HG02938 (cell line): ENCODE measurements at regions not wholly inside any gene's neighbourhood (a gene's known extent, or its start where the extent isn't known, plus 50 kb on each side); places are given as distances from the start of the nearest gene placed in this dataset.
"Not testable (repeated sequence)": the region's sequence is repeated elsewhere in the genome, so short reads cannot be mapped to it uniquely, and the experiment has no call there.

Experiments
- ATAC-seq: cut with Tn5 transposase; IDR thresholded peaks from one replicate; pipeline ENCODE4 v1.9.1; 2021; ENCODE audit warnings: mild to moderate bottlenecking, moderate library complexity; ENCODE audit not compliant: unreplicated experiment

- no peak for ATAC-seq
Measured at GRCh38 chr7:121623130-121623872, 227.2 kb upstream of the FAM3C start.

- ATAC-seq = no peak
Measured at GRCh38 chr7:121621937-121622336, 225.8 kb upstream of the FAM3C start.

- ATAC-seq = no peak
Measured at GRCh38 chr7:121620953-121621606, 225.0 kb upstream of the FAM3C start.

GRCh38 chr7:121620206-121620605 lies 224.1 kb upstream of the FAM3C start:
- ATAC-seq = no peak

GRCh38 chr7:121618182-121618581 lies 222.1 kb upstream of the FAM3C start:
- ATAC-seq = no peak

- no peak for ATAC-seq
Measured at GRCh38 chr7:121610243-121610642, 214.1 kb upstream of the FAM3C start.

GRCh38 chr7:121609208-121609607 lies 213.1 kb upstream of the FAM3C start:
- no peak for ATAC-seq

GRCh38 chr7:121608785-121609184 lies 212.7 kb upstream of the FAM3C start:
- no peak for ATAC-seq

GRCh38 chr7:121608183-121608582 lies 212.1 kb upstream of the FAM3C start:
- ATAC-seq = not testable (repeated sequence)

- no peak for ATAC-seq
Measured at GRCh38 chr7:121605317-121605680, 209.2 kb upstream of the FAM3C start.

- ATAC-seq = no peak
Measured at GRCh38 chr7:121604627-121605316, 208.7 kb upstream of the FAM3C start.

- no peak for ATAC-seq
Measured at GRCh38 chr7:121603886-121604285, 207.8 kb upstream of the FAM3C start.

- ATAC-seq = no peak
Measured at GRCh38 chr7:121599887-121600286, 203.8 kb upstream of the FAM3C start.

- no peak for ATAC-seq
Measured at GRCh38 chr7:121595758-121596696, 199.9 kb upstream of the FAM3C start.

GRCh38 chr7:121591926-121592325 lies 195.8 kb upstream of the FAM3C start:
- no peak for ATAC-seq

GRCh38 chr7:121587435-121587834 lies 191.3 kb upstream of the FAM3C start:
- no peak for ATAC-seq

- no peak for ATAC-seq
Measured at GRCh38 chr7:121582258-121582657, 186.2 kb upstream of the FAM3C start.

GRCh38 chr7:121579639-121580038 lies 183.5 kb upstream of the FAM3C start:
- no peak for ATAC-seq

GRCh38 chr7:121578669-121579068 lies 182.6 kb upstream of the FAM3C start:
- no peak for ATAC-seq

GRCh38 chr7:121576148-121576917 lies 180.2 kb upstream of the FAM3C start:
- ATAC-seq = no peak
